DND-41 (cell line): ENCODE measurements at regions not wholly inside any gene's neighbourhood (a gene's known extent, or its start where the extent isn't known, plus 50 kb on each side); places are given as distances from the start of the nearest gene placed in this dataset.
"Not testable (repeated sequence)": the region's sequence is repeated elsewhere in the genome, so short reads cannot be mapped to it uniquely, and the experiment has no call there.

Experiments used
- EZH2 ChIP-seq: IDR thresholded peaks from 3 replicates; pipeline ENCODE4 v1.6.1; 2012; ENCODE audit warnings: borderline replicate concordance, low read depth, mild to moderate bottlenecking, moderate library complexity, low read length, inconsistent platforms; ENCODE audit not compliant: severe bottlenecking
- TF ChIP-seq, protein P1 (sequence below): IDR thresholded peaks from 2 replicates; pipeline ENCODE4 v1.5.1; 2012; ENCODE audit warnings: borderline replicate concordance, low read length, moderate library complexity, mild to moderate bottlenecking; ENCODE audit not compliant: poor library complexity, severe bottlenecking; ENCODE audit errors: extremely low read depth

DNA sequence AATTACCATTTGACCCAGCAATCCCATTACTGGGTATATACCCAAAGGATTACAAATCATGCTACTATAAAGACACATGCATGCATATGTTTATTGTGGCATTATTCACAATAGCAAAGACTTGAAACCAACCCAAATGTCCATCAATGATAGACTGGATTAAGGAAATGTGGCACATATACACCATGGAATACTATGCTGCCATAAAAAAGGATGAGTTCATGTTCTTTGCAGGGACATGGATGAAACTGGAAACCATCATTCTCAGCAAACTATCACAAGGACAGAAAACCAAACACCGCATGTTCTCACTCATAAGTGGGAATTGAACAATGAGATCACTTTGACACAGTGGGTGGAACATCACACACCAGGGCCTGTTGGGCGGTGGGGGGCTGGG is 83.9 kb upstream of the MAP3K1 start:
- TF ChIP-seq, protein P1, sequence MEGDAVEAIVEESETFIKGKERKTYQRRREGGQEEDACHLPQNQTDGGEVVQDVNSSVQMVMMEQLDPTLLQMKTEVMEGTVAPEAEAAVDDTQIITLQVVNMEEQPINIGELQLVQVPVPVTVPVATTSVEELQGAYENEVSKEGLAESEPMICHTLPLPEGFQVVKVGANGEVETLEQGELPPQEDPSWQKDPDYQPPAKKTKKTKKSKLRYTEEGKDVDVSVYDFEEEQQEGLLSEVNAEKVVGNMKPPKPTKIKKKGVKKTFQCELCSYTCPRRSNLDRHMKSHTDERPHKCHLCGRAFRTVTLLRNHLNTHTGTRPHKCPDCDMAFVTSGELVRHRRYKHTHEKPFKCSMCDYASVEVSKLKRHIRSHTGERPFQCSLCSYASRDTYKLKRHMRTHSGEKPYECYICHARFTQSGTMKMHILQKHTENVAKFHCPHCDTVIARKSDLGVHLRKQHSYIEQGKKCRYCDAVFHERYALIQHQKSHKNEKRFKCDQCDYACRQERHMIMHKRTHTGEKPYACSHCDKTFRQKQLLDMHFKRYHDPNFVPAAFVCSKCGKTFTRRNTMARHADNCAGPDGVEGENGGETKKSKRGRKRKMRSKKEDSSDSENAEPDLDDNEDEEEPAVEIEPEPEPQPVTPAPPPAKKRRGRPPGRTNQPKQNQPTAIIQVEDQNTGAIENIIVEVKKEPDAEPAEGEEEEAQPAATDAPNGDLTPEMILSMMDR = not testable (repeated sequence)
- TF ChIP-seq EZH2 = not testable (repeated sequence)
